Activated naive CD4-positive, alpha-beta T cell treated with anti-CD3 and anti-CD28 coated beads, Interleukin-2, amount 10 ng/mL, durations not matched to agents 7 days and 5 days (primary cell): ENCODE measurements at regions not wholly inside any gene's neighbourhood (a gene's known extent, or its start where the extent isn't known, plus 50 kb on each side); places are given as distances from the start of the nearest gene placed in this dataset.
"Not testable (repeated sequence)": the region's sequence is repeated elsewhere in the genome, so short reads cannot be mapped to it uniquely, and the experiment has no call there.

Experiments
- CTCF ChIA-PET: fragments of 350-600 bp; sonication (Branson Sonifier 250); formaldehyde crosslinking; loops from one replicate; lab custom pipeline; 2021; ENCODE audit warnings: antibody characterized with exemption; lab: Charles Lee
- DNase-seq: peaks from one replicate; pipeline ENCODE4 v3.0.0-alpha.2; 2020
- H3K27ac Mint-ChIP-seq: one replicate; pipeline ENCODE4 v1.8.0; 2021; ENCODE audit warnings: mild to moderate bottlenecking, moderate library complexity, mixed read lengths
- H3K27me3 Mint-ChIP-seq: one replicate; pipeline ENCODE4 v1.8.0; 2021; ENCODE audit warnings: mild to moderate bottlenecking, mixed read lengths
- H3K36me3 Mint-ChIP-seq: one replicate; pipeline ENCODE4 v1.8.0; 2021; ENCODE audit warnings: mixed read lengths
- H3K4me1 Mint-ChIP-seq: one replicate; pipeline ENCODE4 v1.8.0; 2021; ENCODE audit warnings: mixed read lengths
- H3K4me3 Mint-ChIP-seq: one replicate; pipeline ENCODE4 v1.8.0; 2021; ENCODE audit warnings: mild to moderate bottlenecking, moderate library complexity, mixed read lengths
- H3K9me3 Mint-ChIP-seq: one replicate; pipeline ENCODE4 v1.8.0; 2021; ENCODE audit warnings: mixed read lengths

DNA sequence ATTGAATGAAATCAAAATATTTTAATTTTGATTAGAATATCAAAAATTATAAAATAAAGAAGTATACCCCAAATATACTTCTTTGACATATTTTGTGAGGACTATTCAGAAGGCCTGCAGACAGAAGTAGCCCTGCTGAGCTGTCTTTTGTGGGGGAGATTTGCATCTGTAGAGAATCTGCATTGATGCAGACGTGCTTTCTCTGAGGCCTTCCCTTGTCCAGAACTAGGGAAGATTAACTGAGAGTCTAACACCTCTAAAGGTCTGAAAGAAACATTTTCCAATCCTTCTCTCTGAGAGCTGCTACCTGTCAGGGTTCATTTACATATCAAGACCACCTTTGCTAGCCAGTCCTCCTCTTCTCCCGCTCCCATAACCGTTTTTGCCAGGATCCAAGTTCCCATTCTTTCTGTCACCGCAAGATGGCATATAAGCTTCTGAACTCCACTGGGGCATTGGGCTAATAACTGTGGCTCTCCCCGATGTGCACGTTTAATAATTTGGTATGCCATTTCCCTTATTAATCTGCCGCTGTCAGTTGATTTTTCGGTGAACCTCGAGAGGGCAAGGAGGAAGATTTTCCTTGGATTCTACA, 510.4 kb upstream of the CNTNAP5 start:
- H3K36me3 Mint-ChIP-seq: no peaks in the 10 kb centered on the region
- H3K9me3 Mint-ChIP-seq: no peaks in the 10 kb centered on the region
- no peaks in the 10 kb centered on the region for H3K4me1 Mint-ChIP-seq
- CTCF ChIA-PET: no interaction called here
- H3K4me3 Mint-ChIP-seq: no peak overlapping the region
- no peak for DNase-seq
- H3K27ac Mint-ChIP-seq: no peak overlapping the region
- no peaks in the 10 kb centered on the region for H3K27me3 Mint-ChIP-seq

DNA sequence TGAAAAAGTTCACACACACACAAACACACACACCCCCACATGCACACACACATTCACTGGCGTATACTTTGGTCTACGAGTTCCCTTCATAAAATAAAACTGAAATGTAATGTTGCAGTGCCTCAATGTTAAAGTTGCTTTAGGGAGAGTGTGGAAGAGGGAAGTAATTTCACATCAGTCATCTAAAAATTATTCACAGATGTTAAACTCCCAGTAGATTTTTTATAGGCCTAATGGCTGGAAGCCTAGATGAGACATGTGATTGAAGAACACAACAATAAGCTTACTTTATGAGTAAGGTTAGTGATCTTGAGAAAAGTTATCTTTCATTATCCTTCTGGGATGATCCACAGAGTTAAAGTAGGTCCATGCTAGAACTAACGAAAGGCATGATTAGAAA, 506.7 kb upstream of the CNTNAP5 start:
- CTCF ChIA-PET: no interaction called here
- no peaks in the 10 kb centered on the region for H3K4me1 Mint-ChIP-seq
- no peak overlapping the region for H3K27ac Mint-ChIP-seq

DNA sequence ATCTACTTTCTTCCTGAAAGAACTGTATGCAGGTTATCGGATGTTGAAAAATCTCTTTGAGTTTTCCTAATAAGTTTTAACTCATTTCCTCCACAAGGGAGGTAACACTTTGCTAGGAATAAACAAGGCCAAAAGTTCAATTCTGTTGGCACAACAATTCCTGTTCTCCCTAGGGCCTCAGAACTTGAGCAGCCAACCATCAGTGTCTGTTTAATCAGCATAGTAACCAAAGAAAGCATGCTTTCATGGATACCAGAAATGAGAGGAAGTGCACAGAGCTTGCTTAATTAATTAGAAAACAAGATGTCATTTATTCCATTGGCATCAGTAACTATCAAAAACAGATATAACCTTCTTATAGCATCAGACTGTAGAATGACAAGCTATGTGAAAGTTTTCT, 503.2 kb upstream of the CNTNAP5 start:
- Mint-ChIP-seq H3K9me3 (peaks cover 7% of the 10 kb centered on the region), H3K27ac (no peak overlapping the region), H3K27me3 (no peaks in the 10 kb centered on the region), H3K4me1 (no peaks in the 10 kb centered on the region), H3K4me3 (no peak overlapping the region), H3K36me3 (no peaks in the 10 kb centered on the region)
- CTCF ChIA-PET: no interaction called here
- DNase-seq: no peak

More for the DNA sequence above, 506.7 kb upstream of the CNTNAP5 start:
- Mint-ChIP-seq H3K9me3 (no peaks in the 10 kb centered on the region), H3K4me3 (no peak overlapping the region), H3K36me3 (no peaks in the 10 kb centered on the region), H3K27me3 (no peaks in the 10 kb centered on the region)
- no peak for DNase-seq

DNA sequence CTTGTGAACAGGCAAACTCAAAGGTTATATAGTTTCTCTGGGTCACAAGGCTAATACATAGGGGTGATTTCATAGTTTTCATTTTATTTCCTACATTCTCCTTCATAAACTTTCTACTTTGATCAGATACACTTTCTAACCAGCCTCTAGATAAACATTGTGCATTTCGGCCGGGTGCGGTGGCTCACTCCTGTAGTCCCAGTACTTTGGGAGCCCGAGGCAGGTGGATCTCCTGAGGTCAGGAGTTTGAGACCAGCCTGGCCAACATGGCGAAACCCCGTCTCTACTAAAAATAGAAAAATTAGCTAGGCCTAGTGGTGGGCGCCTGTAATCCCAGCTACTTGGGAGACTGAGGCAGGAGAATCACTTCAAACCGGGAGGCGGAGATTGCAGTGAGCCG, 502.6 kb upstream of the CNTNAP5 start:
- CTCF ChIA-PET, H3K27ac Mint-ChIP-seq, H3K36me3 Mint-ChIP-seq, H3K9me3 Mint-ChIP-seq, H3K27me3 Mint-ChIP-seq, DNase-seq, H3K4me1 Mint-ChIP-seq, H3K4me3 Mint-ChIP-seq: not testable (repeated sequence)

DNA sequence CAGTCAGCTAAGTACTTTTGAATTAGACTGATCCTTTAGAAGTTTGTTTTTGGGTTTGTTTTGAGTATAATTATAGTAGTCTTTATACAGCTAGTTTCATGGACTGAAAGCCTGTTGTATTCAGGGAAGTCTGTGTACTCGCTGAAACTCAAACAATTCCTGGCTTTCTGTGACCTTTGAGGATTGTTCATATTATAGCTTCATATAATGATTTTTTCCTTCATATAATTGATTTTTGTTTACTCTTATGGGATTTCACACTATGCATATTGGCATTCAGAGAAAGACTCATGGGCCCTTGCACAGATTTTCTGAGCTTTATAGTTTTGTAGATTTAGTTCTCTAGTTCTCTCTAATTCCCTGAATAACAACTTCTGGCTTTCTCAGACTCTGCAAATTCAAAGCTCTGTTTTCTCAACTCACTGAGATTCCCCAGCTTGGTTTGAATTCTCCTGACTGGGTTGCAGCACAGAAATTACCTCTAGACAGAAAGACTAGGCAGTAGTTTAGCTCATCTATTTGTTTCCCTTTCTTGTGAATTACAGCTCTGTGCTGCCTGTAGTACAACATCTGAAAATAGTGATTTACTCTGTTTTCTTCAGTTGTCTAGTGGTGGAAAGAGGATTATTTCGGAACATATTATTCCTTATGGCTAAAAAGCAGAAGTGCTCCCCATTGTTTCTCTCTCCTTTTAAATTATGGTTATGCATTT, 495.9 kb upstream of the CNTNAP5 start:
- CTCF ChIA-PET: no interaction called here
- no peaks in the 10 kb centered on the region for H3K27me3 Mint-ChIP-seq

DNA sequence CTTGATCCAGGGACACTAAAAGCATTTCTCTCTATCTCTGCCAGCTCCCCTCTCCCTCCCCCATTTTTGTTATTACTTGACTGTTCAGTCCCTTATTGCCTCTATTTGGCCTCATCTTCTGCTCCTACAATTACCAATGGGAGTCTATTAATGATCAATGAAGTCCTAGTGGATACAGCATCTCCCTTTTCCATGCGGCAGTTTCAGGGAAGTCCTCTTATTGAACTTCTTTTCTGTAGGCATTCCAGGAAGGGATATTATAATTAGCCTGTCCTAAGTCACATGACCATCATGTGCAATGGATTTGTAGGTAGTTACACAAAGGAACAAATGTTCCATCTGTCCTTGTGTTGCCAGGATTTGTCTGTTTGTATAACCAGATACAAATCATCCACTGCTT, 495.1 kb upstream of the CNTNAP5 start:
- Mint-ChIP-seq H3K4me1 (no peaks in the 10 kb centered on the region), H3K9me3 (peaks cover 8% of the 10 kb centered on the region), H3K36me3 (no peaks in the 10 kb centered on the region), H3K27me3 (no peaks in the 10 kb centered on the region), H3K4me3 (no peak overlapping the region), H3K27ac (no peak overlapping the region)
- CTCF ChIA-PET: no interaction called here
- DNase-seq: no peak

More for the DNA sequence above, 495.9 kb upstream of the CNTNAP5 start:
- Mint-ChIP-seq H3K27ac (no peak overlapping the region), H3K36me3 (no peaks in the 10 kb centered on the region), H3K4me1 (no peaks in the 10 kb centered on the region), H3K4me3 (no peak overlapping the region), H3K9me3 (peaks cover 7% of the 10 kb centered on the region)
- DNase-seq: no peak

DNA sequence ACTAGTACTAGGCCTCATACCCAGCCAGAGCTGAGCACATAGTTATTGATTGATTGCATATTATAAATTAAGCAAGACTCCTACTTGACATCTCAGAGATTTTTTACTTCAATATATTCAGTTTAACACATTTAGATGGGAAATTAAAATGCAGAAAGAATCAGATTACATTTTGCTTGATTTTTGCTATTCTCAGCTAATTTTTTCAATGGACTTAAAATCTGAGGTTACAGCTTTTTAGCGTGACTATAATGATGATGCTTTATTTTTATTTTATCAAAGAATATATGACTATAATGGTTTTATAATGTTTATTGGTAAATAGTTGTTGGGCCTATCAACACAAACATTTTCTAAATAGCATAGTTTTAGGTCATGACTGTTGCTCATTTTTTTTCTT, 493.0 kb upstream of the CNTNAP5 start:
- DNase-seq: no peak
- CTCF ChIA-PET: no interaction called here
- Mint-ChIP-seq H3K4me3 (no peak overlapping the region), H3K27ac (no peak overlapping the region), H3K36me3 (no peaks in the 10 kb centered on the region), H3K4me1 (no peaks in the 10 kb centered on the region), H3K9me3 (peaks cover 10% of the 10 kb centered on the region), H3K27me3 (no peaks in the 10 kb centered on the region)

DNA sequence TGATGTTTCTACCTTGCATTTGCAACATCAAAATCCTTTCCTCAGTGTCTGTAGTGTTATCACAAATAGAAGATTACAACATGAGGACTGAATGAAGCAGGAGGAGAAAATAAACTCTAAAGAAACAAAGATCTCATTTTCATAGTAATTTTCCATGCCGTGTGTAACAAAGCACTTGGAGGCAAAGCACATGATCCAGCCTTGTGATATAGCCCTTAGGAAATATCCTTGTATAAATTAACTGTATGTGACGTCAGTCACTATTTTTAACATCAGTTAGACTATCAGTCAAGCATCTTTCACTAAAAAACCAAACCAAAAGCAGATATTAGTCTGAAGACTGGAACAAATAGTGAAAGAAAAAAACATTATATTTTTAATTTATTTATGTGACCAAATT, 492.1 kb upstream of the CNTNAP5 start:
- Mint-ChIP-seq H3K27ac (no peak overlapping the region), H3K4me1 (no peaks in the 10 kb centered on the region), H3K27me3 (no peaks in the 10 kb centered on the region), H3K36me3 (no peaks in the 10 kb centered on the region), H3K9me3 (peaks cover 13% of the 10 kb centered on the region), H3K4me3 (no peak overlapping the region)
- no peak for DNase-seq
- CTCF ChIA-PET: no interaction called here

DNA sequence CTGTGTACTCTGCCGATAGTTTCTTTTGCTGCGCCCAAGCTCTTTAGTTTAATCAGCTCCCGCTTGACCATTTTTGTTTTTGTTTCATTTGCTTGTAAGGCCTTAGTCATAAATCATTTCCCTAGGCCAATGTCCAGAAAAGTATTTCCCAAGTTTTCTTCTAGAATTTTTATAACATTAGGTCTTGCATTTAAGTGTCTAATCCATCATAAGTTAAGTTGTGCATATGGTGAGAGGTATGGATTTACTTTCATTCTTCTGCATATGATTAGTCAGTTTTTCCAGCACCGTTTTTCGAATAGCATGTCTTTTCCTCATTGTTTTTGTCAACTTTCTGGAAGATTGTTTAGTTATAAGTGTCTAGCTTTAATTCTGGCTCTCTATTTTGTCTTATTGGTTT, 484.8 kb upstream of the CNTNAP5 start:
- Mint-ChIP-seq H3K27me3 (no peaks in the 10 kb centered on the region), H3K4me3 (no peak overlapping the region), H3K9me3 (peaks cover 15% of the 10 kb centered on the region), H3K4me1 (no peaks in the 10 kb centered on the region), H3K36me3 (no peaks in the 10 kb centered on the region), H3K27ac (no peak overlapping the region)
- DNase-seq: no peak
- CTCF ChIA-PET: no interaction called here

DNA sequence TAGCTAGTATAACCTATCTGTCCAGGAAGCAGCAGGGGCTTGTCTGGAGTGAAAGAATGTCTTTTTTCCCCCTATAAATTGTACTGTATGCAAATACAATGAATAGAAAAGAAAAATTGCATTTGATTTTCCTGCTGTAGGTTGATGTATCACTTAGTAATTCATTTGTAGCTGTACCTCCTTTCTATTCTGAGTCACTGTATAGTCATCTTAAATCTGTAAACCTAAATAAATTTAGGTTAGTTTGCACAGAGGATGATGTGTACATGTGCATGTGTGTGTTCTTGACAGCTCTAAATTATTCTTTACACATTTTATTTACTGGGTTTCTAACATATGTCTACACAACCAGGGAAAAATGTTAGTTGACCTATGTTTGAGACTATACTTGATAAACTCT, 478.7 kb upstream of the CNTNAP5 start:
- H3K36me3 Mint-ChIP-seq: no peaks in the 10 kb centered on the region
- no peak overlapping the region for H3K4me3 Mint-ChIP-seq
- no peak overlapping the region for H3K27ac Mint-ChIP-seq

DNA sequence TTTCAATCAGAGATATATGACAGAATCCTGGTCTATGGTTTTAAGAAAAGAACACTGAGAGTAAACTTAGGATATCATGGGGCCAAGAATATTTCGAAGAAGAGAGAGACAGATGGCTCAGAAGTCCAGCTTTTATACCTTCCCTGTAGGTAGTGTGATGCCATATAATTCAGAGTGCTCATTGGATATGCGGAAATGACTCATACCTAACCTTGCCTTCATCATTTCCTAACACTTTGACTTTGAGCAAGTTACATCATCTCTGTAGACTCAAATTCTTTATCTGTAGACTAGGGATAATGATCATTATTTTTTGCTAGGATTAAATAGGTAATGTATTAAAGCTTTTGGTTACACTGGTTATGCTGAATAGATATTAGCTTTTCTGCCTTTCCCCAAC, 461.6 kb upstream of the CNTNAP5 start:
- Mint-ChIP-seq H3K36me3 (no peaks in the 10 kb centered on the region), H3K4me1 (no peaks in the 10 kb centered on the region), H3K4me3 (no peak overlapping the region), H3K27me3 (no peaks in the 10 kb centered on the region), H3K9me3 (peaks cover 7% of the 10 kb centered on the region), H3K27ac (no peak overlapping the region)
- CTCF ChIA-PET: no interaction called here
- no peak for DNase-seq

More for the DNA sequence above, 478.7 kb upstream of the CNTNAP5 start:
- CTCF ChIA-PET: no interaction called here
- Mint-ChIP-seq H3K4me1 (no peaks in the 10 kb centered on the region), H3K9me3 (peaks cover 10% of the 10 kb centered on the region), H3K27me3 (no peaks in the 10 kb centered on the region)
- DNase-seq: no peak

DNA sequence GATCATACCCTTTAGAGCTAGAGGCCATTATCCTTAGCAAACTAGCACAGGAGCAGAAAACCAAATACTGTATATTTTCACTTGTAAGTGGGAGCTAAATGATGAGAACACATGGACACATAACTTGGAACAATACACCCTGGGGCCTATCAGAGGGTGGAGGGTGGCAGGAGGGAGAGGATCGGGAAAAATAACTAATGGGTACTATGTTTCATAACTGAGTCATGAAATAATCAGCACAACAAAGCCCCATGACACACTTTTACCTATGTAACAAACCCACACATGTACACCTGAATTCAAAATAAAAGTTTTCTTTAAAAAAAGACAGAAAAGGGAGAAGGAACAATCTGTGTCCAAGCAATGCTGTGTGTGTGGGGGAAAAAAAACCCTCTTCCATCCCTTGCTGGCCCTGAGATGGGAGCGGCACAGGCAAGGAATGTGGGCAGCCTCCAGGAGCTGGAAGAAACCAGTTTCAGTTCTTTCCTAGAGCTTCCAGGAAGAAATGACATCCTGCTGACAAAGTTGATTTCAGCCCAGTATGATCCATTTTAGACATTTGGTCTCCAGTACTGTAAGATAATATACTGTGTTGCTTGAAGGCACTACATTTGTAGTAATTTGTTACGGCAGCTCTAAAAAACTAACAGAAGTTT, 458.7 kb upstream of the CNTNAP5 start:
- Mint-ChIP-seq H3K9me3 (peaks cover 7% of the 10 kb centered on the region), H3K27ac (no peak overlapping the region), H3K27me3 (no peaks in the 10 kb centered on the region), H3K4me3 (no peak overlapping the region), H3K36me3 (no peaks in the 10 kb centered on the region), H3K4me1 (no peaks in the 10 kb centered on the region)
- DNase-seq: no peak
- CTCF ChIA-PET: no interaction called here

DNA sequence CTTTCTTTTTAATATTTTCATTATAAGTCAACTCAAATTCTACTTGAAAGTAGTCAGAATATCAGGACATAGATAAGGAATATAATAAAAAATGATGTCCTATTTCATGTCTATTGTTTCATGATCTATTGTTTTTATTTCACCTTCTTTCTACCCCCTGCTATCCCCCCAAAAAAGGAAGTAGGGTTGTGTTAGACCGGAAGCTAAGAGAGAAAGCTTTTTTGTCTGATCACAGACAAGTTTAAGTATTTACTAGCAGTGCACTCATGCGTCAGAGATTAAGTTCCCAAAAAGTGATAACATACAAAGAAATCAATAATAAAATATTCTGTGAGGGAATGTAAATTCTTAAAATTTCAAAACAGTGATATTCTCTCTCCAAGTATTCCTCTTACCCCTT, 447.1 kb upstream of the CNTNAP5 start:
- Mint-ChIP-seq H3K27ac (no peak overlapping the region), H3K4me1 (no peaks in the 10 kb centered on the region)
- CTCF ChIA-PET: no interaction called here

DNA sequence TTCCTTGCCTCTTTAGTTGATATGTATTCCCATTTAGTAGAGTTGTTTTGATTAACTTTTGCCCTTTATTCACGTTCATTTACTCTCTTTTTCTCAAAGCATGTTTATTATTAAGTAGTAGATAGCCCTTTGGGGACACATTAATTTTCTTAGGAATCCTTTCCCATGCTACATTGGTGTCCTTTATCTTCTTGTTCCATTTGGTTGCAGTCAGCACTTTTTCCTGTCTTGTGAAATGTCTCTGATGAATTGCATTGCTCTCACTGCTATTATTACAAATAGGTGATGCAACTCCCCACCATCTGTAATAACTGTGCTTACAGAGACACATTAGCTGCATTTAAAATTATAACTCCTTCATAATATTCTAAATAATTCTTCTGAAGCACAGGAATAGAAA, 428.5 kb upstream of the CNTNAP5 start:
- Mint-ChIP-seq H3K27ac (no peak overlapping the region), H3K4me3 (no peak overlapping the region), H3K27me3 (no peaks in the 10 kb centered on the region), H3K4me1 (no peaks in the 10 kb centered on the region), H3K9me3 (peaks cover 30% of the 10 kb centered on the region), H3K36me3 (no peaks in the 10 kb centered on the region)
- CTCF ChIA-PET: no interaction called here
- DNase-seq: no peak

More for the DNA sequence above, 447.1 kb upstream of the CNTNAP5 start:
- no peak for DNase-seq
- Mint-ChIP-seq H3K4me3 (no peak overlapping the region), H3K27me3 (no peaks in the 10 kb centered on the region), H3K9me3 (no peaks in the 10 kb centered on the region), H3K36me3 (no peaks in the 10 kb centered on the region)

DNA sequence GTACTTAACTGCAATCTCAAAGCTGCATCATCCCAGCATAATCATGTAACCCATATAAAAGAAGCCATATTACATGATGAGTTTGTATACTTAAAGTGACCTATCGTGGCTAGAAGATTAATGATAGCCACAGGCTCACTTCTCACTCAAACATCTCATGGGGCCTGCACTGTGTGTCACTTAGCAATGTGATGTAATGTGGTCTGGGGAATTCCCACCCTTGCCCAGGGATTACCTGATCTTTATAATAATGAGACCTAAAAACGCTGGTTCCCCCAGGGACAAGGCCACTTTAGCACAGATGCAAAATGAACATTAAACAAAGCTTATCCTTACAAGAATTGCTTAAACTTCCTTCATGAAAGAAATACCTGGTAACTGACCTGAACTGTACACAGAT, 427.1 kb upstream of the CNTNAP5 start:
- CTCF ChIA-PET: no interaction called here
- Mint-ChIP-seq H3K36me3 (no peaks in the 10 kb centered on the region), H3K9me3 (peaks cover 30% of the 10 kb centered on the region), H3K4me3 (no peak overlapping the region), H3K4me1 (no peaks in the 10 kb centered on the region), H3K27me3 (no peaks in the 10 kb centered on the region), H3K27ac (no peak overlapping the region)
- no peak for DNase-seq
